ENCODE measurements at regions not wholly inside any gene's neighbourhood (a gene's known extent, or its start where the extent isn't known, plus 50 kb on each side); places are given as distances from the start of the nearest gene placed in this dataset.

GRCh38 chr1:78226784-78227183, 181.0 kb downstream of the GIPC2 start:
- Histone ChIP-seq H3K27ac (ENCODE audit: insufficient read depth, low read depth, low read length, poor library complexity, severe bottlenecking) (no peak overlapping the region), H3K9me3 (ENCODE audit: control insufficient read depth, low read length) (no peaks in the 10 kb centered on the region), H3K36me3 (ENCODE audit: control insufficient read depth, insufficient read depth, low read length) (no peaks in the 10 kb centered on the region), H3K4me1 (ENCODE audit: control insufficient read depth, insufficient read depth, low read length) (peaks cover 10% of the 10 kb centered on the region), H3K27me3 (ENCODE audit: control insufficient read depth, insufficient read depth, low read length, poor library complexity, severe bottlenecking) (no peaks in the 10 kb centered on the region), H3K4me3 (ENCODE audit: insufficient read depth, low read depth, low read length) (no peak overlapping the region)
- WGBS, 2 experiments = 91% methylated on average over 3 of the region's 3 CpGs

- H3K4me3 ChIP-seq (ENCODE audit: insufficient read depth, low read depth, low read length) = no peak overlapping the region
- no peak overlapping the region for H3K27ac ChIP-seq (ENCODE audit: insufficient read depth, low read depth, low read length, poor library complexity, severe bottlenecking)
- no peaks in the 10 kb centered on the region for H3K9me3 ChIP-seq (ENCODE audit: control insufficient read depth, low read length)
- H3K27me3 ChIP-seq (ENCODE audit: control insufficient read depth, insufficient read depth, low read length, poor library complexity, severe bottlenecking) = peaks cover 5% of the 10 kb centered on the region
- peaks cover 10% of the 10 kb centered on the region for H3K4me1 ChIP-seq (ENCODE audit: control insufficient read depth, insufficient read depth, low read length)
- 70 to 85% methylated on average over 4 to 5 of the region's 6 CpGs for WGBS, 2 experiments
- H3K36me3 ChIP-seq (ENCODE audit: control insufficient read depth, insufficient read depth, low read length) = no peaks in the 10 kb centered on the region
Observed at GRCh38 chr1:78227705-78228635, 182.2 kb downstream of the GIPC2 start.

- H3K4me3 ChIP-seq (ENCODE audit: insufficient read depth, low read depth, low read length) = no peak overlapping the region
- no peak overlapping the region for H3K27ac ChIP-seq (ENCODE audit: insufficient read depth, low read depth, low read length, poor library complexity, severe bottlenecking)
- no peaks in the 10 kb centered on the region for H3K9me3 ChIP-seq (ENCODE audit: control insufficient read depth, low read length)
- peaks cover 7% of the 10 kb centered on the region for H3K27me3 ChIP-seq (ENCODE audit: control insufficient read depth, insufficient read depth, low read length, poor library complexity, severe bottlenecking)
- 85 to 89% methylated on average over 3 of the region's 3 CpGs for WGBS, 2 experiments
- H3K36me3 ChIP-seq (ENCODE audit: control insufficient read depth, insufficient read depth, low read length) = no peaks in the 10 kb centered on the region
- peaks cover 10% of the 10 kb centered on the region for H3K4me1 ChIP-seq (ENCODE audit: control insufficient read depth, insufficient read depth, low read length)
Observed at GRCh38 chr1:78229344-78229743, 183.6 kb downstream of the GIPC2 start.

GRCh38 chr1:78231477-78231876, 185.7 kb downstream of the GIPC2 start:
- Histone ChIP-seq H3K4me3 (ENCODE audit: insufficient read depth, low read depth, low read length) (no peak overlapping the region), H3K27ac (ENCODE audit: insufficient read depth, low read depth, low read length, poor library complexity, severe bottlenecking) (no peak overlapping the region), H3K9me3 (ENCODE audit: control insufficient read depth, low read length) (no peaks in the 10 kb centered on the region), H3K4me1 (ENCODE audit: control insufficient read depth, insufficient read depth, low read length) (no peaks in the 10 kb centered on the region), H3K27me3 (ENCODE audit: control insufficient read depth, insufficient read depth, low read length, poor library complexity, severe bottlenecking) (peaks cover 28% of the 10 kb centered on the region), H3K36me3 (ENCODE audit: control insufficient read depth, insufficient read depth, low read length) (no peaks in the 10 kb centered on the region)
- 78 to 83% methylated on average over 2 of the region's 3 CpGs for WGBS, 2 experiments

GRCh38 chr1:78231894-78232293, 186.1 kb downstream of the GIPC2 start:
- Histone ChIP-seq H3K27me3 (ENCODE audit: control insufficient read depth, insufficient read depth, low read length, poor library complexity, severe bottlenecking) (peaks cover 32% of the 10 kb centered on the region), H3K4me3 (ENCODE audit: insufficient read depth, low read depth, low read length) (no peak overlapping the region), H3K4me1 (ENCODE audit: control insufficient read depth, insufficient read depth, low read length) (no peaks in the 10 kb centered on the region), H3K9me3 (ENCODE audit: control insufficient read depth, low read length) (no peaks in the 10 kb centered on the region), H3K27ac (ENCODE audit: insufficient read depth, low read depth, low read length, poor library complexity, severe bottlenecking) (no peak overlapping the region), H3K36me3 (ENCODE audit: control insufficient read depth, insufficient read depth, low read length) (no peaks in the 10 kb centered on the region)

GRCh38 chr1:78232630-78233029, 186.9 kb downstream of the GIPC2 start:
- Histone ChIP-seq H3K27ac (ENCODE audit: insufficient read depth, low read depth, low read length, poor library complexity, severe bottlenecking) (no peak overlapping the region), H3K9me3 (ENCODE audit: control insufficient read depth, low read length) (no peaks in the 10 kb centered on the region), H3K27me3 (ENCODE audit: control insufficient read depth, insufficient read depth, low read length, poor library complexity, severe bottlenecking) (peaks cover 40% of the 10 kb centered on the region), H3K4me3 (ENCODE audit: insufficient read depth, low read depth, low read length) (no peak overlapping the region), H3K36me3 (ENCODE audit: control insufficient read depth, insufficient read depth, low read length) (no peaks in the 10 kb centered on the region), H3K4me1 (ENCODE audit: control insufficient read depth, insufficient read depth, low read length) (no peaks in the 10 kb centered on the region)

GRCh38 chr1:78234496-78234895, 188.7 kb downstream of the GIPC2 start:
- H3K27ac ChIP-seq (ENCODE audit: insufficient read depth, low read depth, low read length, poor library complexity, severe bottlenecking) = no peak overlapping the region
- H3K36me3 ChIP-seq (ENCODE audit: control insufficient read depth, insufficient read depth, low read length) = no peaks in the 10 kb centered on the region
- WGBS, 2 experiments = 43 to 58% methylated on average over 3 of the region's 3 CpGs
- H3K4me1 ChIP-seq (ENCODE audit: control insufficient read depth, insufficient read depth, low read length) = no peaks in the 10 kb centered on the region
- no peaks in the 10 kb centered on the region for H3K9me3 ChIP-seq (ENCODE audit: control insufficient read depth, low read length)
- no peak overlapping the region for H3K4me3 ChIP-seq (ENCODE audit: insufficient read depth, low read depth, low read length)
- peaks cover 47% of the 10 kb centered on the region for H3K27me3 ChIP-seq (ENCODE audit: control insufficient read depth, insufficient read depth, low read length, poor library complexity, severe bottlenecking)

- WGBS, 2 experiments = 100% methylated on average over 1 of the region's 1 CpG
- Histone ChIP-seq H3K36me3 (ENCODE audit: control insufficient read depth, insufficient read depth, low read length) (no peaks in the 10 kb centered on the region), H3K4me1 (ENCODE audit: control insufficient read depth, insufficient read depth, low read length) (no peaks in the 10 kb centered on the region), H3K9me3 (ENCODE audit: control insufficient read depth, low read length) (no peaks in the 10 kb centered on the region), H3K27ac (ENCODE audit: insufficient read depth, low read depth, low read length, poor library complexity, severe bottlenecking) (no peak overlapping the region), H3K4me3 (ENCODE audit: insufficient read depth, low read depth, low read length) (no peak overlapping the region), H3K27me3 (ENCODE audit: control insufficient read depth, insufficient read depth, low read length, poor library complexity, severe bottlenecking) (peaks cover 56% of the 10 kb centered on the region)
Observed at GRCh38 chr1:78236716-78237115, 190.9 kb downstream of the GIPC2 start.

GRCh38 chr1:78237364-78237916, 191.7 kb downstream of the GIPC2 start:
- Histone ChIP-seq H3K27me3 (ENCODE audit: control insufficient read depth, insufficient read depth, low read length, poor library complexity, severe bottlenecking) (peaks cover 54% of the 10 kb centered on the region), H3K27ac (ENCODE audit: insufficient read depth, low read depth, low read length, poor library complexity, severe bottlenecking) (no peak overlapping the region)
- 19 to 33% methylated on average over 2 to 4 of the region's 4 CpGs for WGBS, 2 experiments

GRCh38 chr1:78240191-78240590, 194.4 kb downstream of the GIPC2 start:
- H3K4me3 ChIP-seq (ENCODE audit: insufficient read depth, low read depth, low read length) = no peak overlapping the region
- H3K4me1 ChIP-seq (ENCODE audit: control insufficient read depth, insufficient read depth, low read length) = no peaks in the 10 kb centered on the region
- peaks cover 41% of the 10 kb centered on the region for H3K27me3 ChIP-seq (ENCODE audit: control insufficient read depth, insufficient read depth, low read length, poor library complexity, severe bottlenecking)
- H3K36me3 ChIP-seq (ENCODE audit: control insufficient read depth, insufficient read depth, low read length) = no peaks in the 10 kb centered on the region
- H3K9me3 ChIP-seq (ENCODE audit: control insufficient read depth, low read length) = no peaks in the 10 kb centered on the region
- no peak overlapping the region for H3K27ac ChIP-seq (ENCODE audit: insufficient read depth, low read depth, low read length, poor library complexity, severe bottlenecking)
- 81 to 100% methylated on average over 2 of the region's 2 CpGs for WGBS, 2 experiments

More at GRCh38 chr1:78237364-78237916, 191.7 kb downstream of the GIPC2 start:
- no peak overlapping the region for H3K4me3 ChIP-seq (ENCODE audit: insufficient read depth, low read depth, low read length)
- H3K9me3 ChIP-seq (ENCODE audit: control insufficient read depth, low read length) = no peaks in the 10 kb centered on the region
- no peaks in the 10 kb centered on the region for H3K4me1 ChIP-seq (ENCODE audit: control insufficient read depth, insufficient read depth, low read length)
- no peaks in the 10 kb centered on the region for H3K36me3 ChIP-seq (ENCODE audit: control insufficient read depth, insufficient read depth, low read length)

Data from ectodermal cell (in vitro differentiated cells).